RWPE1 (cell line): ENCODE measurements at regions not wholly inside any gene's neighbourhood (a gene's known extent, or its start where the extent isn't known, plus 50 kb on each side); places are given as distances from the start of the nearest gene placed in this dataset.

Source experiments
- CTCF ChIA-PET: fragments of 350-600 bp; sonication (Branson Sonifier 250); formaldehyde crosslinking; extraction: SDS; loops from one replicate; lab custom pipeline; 2021; lab: Yijun Ruan, JAX
- POLR2A ChIA-PET: fragments of 400-600 bp; formaldehyde crosslinking; extraction: SDS; loops from one replicate; lab custom pipeline; 2020; ENCODE audit warnings: antibody characterized with exemption; ENCODE audit not compliant: low non-redundant PET; lab: Yijun Ruan, JAX
- DNase-seq: peaks from one replicate; pipeline ENCODE4 v3.0.0; 2012; ENCODE audit warnings: low spot score
- H3K27ac ChIP-seq: fragments of 450-650 bp; 2 replicates; pipeline ENCODE4 v1.5.1; 2017
- TF ChIP-seq, protein P1 (sequence below): fragments of 450-650 bp; conservative IDR thresholded peaks from 2 replicates; pipeline ENCODE4 v1.5.1; 2017; ENCODE audit warnings: low read depth, mild to moderate bottlenecking

DNA sequence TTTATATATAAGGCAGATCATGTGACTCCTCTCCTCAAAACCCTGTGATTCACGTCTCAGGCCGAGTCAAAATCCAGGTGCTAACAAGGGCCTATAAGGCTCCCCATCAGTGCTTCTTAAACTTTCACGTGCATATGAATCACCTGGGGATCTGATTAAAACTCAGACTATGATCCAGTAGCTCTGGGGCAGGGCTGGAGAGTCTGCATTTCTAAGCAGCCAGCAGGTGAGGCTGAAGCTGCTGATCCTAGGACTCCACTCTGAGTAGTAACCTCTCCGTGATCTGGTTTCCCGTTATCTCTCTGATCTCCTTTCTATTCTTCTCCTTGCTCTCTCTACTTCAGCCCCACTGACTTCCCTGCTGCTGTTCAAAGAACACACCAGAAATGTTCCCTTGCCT, 252.4 kb upstream of the RPS6KA3 start:
- TF ChIP-seq, protein P1, sequence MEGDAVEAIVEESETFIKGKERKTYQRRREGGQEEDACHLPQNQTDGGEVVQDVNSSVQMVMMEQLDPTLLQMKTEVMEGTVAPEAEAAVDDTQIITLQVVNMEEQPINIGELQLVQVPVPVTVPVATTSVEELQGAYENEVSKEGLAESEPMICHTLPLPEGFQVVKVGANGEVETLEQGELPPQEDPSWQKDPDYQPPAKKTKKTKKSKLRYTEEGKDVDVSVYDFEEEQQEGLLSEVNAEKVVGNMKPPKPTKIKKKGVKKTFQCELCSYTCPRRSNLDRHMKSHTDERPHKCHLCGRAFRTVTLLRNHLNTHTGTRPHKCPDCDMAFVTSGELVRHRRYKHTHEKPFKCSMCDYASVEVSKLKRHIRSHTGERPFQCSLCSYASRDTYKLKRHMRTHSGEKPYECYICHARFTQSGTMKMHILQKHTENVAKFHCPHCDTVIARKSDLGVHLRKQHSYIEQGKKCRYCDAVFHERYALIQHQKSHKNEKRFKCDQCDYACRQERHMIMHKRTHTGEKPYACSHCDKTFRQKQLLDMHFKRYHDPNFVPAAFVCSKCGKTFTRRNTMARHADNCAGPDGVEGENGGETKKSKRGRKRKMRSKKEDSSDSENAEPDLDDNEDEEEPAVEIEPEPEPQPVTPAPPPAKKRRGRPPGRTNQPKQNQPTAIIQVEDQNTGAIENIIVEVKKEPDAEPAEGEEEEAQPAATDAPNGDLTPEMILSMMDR = no peak
- ChIA-PET CTCF (interaction anchor here (0.6 kb wide), 1 partner anchor 266 kb away, joined by 3 read pairs; no protein-coding TSS in a partner anchor), POLR2A (no interaction called here)
- no peak overlapping the region for H3K27ac ChIP-seq
- no peak for DNase-seq

DNA sequence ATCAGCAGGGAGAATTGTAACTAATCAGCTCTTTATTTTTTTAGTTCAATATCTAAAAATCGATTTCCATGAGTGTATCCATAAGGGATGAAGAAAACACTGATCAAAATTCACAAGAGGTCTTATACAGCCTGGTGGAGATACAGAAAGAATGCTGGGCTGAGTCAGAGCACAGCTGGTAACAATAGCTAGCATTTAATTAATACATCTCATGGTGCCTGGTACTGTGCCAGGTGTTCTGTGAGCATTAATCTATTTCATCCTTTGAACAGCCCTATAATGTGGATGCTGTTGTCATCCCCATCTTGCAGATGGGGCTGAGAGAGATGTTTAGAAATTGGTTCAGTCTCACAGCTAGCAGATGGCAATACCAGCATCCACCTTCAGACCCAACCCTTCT, 250.9 kb upstream of the RPS6KA3 start:
- TF ChIP-seq, protein P1 = no peak
- no peak for DNase-seq
- POLR2A ChIA-PET = no interaction called here
- no peak overlapping the region for H3K27ac ChIP-seq
- CTCF ChIA-PET = no interaction called here

- ChIA-PET CTCF (no interaction called here), POLR2A (no interaction called here)
- DNase-seq = peak; percentile 64
- TF ChIP-seq, protein P1 = no peak
- peak overlapping the region; percentile 68 for H3K27ac ChIP-seq
Observed at GRCh38 chrX:20515841-20516461, 249.2 kb upstream of the RPS6KA3 start.

DNA sequence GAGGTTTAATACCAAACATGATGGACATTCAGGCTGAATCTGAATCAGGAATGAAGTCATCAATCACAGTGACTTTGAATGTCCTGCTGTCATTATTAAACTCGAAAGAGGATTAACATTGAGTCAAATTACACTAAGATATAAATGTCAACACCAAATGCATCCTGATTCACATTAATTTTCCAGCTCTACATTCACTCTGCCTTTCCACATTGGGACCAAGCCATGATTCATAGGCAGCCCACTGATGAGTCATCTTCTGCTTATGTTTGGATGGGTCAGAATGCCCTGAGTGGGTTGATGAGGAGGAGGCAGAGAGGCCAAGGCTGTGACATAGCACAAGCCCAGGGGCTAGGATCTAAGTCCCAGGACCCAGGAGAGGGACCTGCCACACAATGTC, 247.6 kb upstream of the RPS6KA3 start:
- TF ChIP-seq, protein P1 = no peak
- DNase-seq = peak; percentile 40
- POLR2A ChIA-PET = no interaction called here
- CTCF ChIA-PET = no interaction called here
- no peak overlapping the region for H3K27ac ChIP-seq

GRCh38 chrX:20513185-20513584, 246.5 kb upstream of the RPS6KA3 start:
- POLR2A ChIA-PET = no interaction called here
- H3K27ac ChIP-seq = no peak overlapping the region
- TF ChIP-seq, protein P1 = no peak
- CTCF ChIA-PET = no interaction called here
- DNase-seq = no peak

DNA sequence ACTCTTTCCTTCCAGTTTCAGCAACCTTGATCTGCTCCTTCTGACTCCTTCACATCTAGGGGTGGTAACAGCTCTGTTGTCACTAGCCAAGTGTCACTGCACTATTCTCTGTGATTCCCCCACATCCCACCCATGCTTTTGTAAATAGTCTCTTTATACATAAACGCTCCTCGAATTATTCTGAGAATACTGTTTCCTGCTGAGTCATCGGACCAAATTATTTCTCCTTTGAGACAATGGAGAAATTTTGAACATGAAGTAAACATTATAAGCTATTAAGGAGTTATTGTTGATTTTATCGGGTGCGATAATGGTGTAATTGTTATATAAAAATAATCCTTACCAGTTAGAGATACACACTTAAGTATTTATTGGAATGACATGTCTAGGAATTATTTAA, 245.1 kb upstream of the RPS6KA3 start:
- DNase-seq = no peak
- TF ChIP-seq, protein P1 = no peak
- H3K27ac ChIP-seq = no peak overlapping the region
- POLR2A ChIA-PET = no interaction called here
- CTCF ChIA-PET = no interaction called here
